Natural killer cell (primary cell): ENCODE measurements at regions not wholly inside any gene's neighbourhood (a gene's known extent, or its start where the extent isn't known, plus 50 kb on each side); places are given as distances from the start of the nearest gene placed in this dataset.

Experiments
- ATAC-seq, 3 donors: fragments of 150-1000 bp in 2 of 3; fragments of 200-7000 bp in 1 of 3; cut with Tn5 transposase; 1 replicate in 1 of 3; 2 replicates in 2 of 3; pipeline ENCODE4 v1.10.0; 2021; ENCODE audit warnings: mild to moderate bottlenecking in 2 of 3, moderate library complexity in 2 of 3
- DNase-seq, 2 donors: peaks; one replicate each; pipeline versions ENCODE4 v3.0.0 to v3.0.0-alpha.2; 2013 to 2021; ENCODE audit warnings: mixed read lengths in 1 of 2
- H3K27ac ChIP-seq: one replicate; pipeline ENCODE4 v1.5.1; 2013; ENCODE audit warnings: mild to moderate bottlenecking, low read length
- H3K27me3 ChIP-seq: one replicate; pipeline ENCODE4 v1.6.1; 2013; ENCODE audit warnings: low read length; ENCODE audit not compliant: control insufficient read depth, insufficient read depth
- H3K36me3 ChIP-seq: one replicate; pipeline ENCODE4 v1.6.1; 2013; ENCODE audit warnings: low read length; ENCODE audit not compliant: control insufficient read depth, insufficient read depth
- H3K4me1 ChIP-seq: one replicate; pipeline ENCODE4 v1.6.1; 2013; ENCODE audit warnings: low read length; ENCODE audit not compliant: control insufficient read depth, insufficient read depth
- H3K4me3 ChIP-seq: one replicate; pipeline ENCODE4 v1.5.1; 2013; ENCODE audit warnings: low read length
- H3K9me3 ChIP-seq: one replicate; pipeline ENCODE4 v1.6.1; 2013; ENCODE audit warnings: low read length; ENCODE audit not compliant: control insufficient read depth, insufficient read depth
- H3K27ac Mint-ChIP-seq, 2 donors: one replicate each; pipeline ENCODE4 v1.8.0; 2022; ENCODE audit warnings: mild to moderate bottlenecking in 2 of 2, mixed read lengths in 2 of 2, moderate library complexity in 1 of 2
- H3K27me3 Mint-ChIP-seq, 2 donors: one replicate each; pipeline ENCODE4 v1.8.0; 2022; ENCODE audit warnings: low read depth in 2 of 2, mixed read lengths in 2 of 2
- H3K36me3 Mint-ChIP-seq: one replicate; pipeline ENCODE4 v1.8.0; 2022; ENCODE audit warnings: mixed read lengths
- H3K4me1 Mint-ChIP-seq, 2 donors: one replicate each; pipeline ENCODE4 v1.8.0; 2022; ENCODE audit warnings: mixed read lengths in 2 of 2
- H3K4me3 Mint-ChIP-seq: one replicate; pipeline ENCODE4 v1.8.0; 2022; ENCODE audit warnings: mild to moderate bottlenecking, moderate library complexity, mixed read lengths
- H3K9me3 Mint-ChIP-seq, 2 donors: one replicate each; pipeline ENCODE4 v1.8.0; 2022; ENCODE audit warnings: mixed read lengths in 2 of 2
- WGBS: methylation state at CpG from one replicate; pipeline ENCODE4 v1.1.7; 2013; ENCODE audit warnings: missing lambda C conversion rate; ENCODE audit not compliant: insufficient coverage; 5-methylcytosine and 5-hydroxymethylcytosine counted together
- intact Hi-C: fragments of 100-400 bp; cut with micrococcal nuclease; formaldehyde crosslinking; loops from one replicate; pipeline ENCODE4 v1.14.2; 2022
- TF ChIP-seq, protein P1 (sequence below): fragments of 200-600 bp; IDR thresholded peaks from one replicate; pipeline ENCODE4 v1.8.0; 2022; ENCODE audit warnings: antibody characterized with exemption

GRCh38 chrX:42462917-42463316 lies 315.0 kb downstream of the PPP1R2C start:
- H3K4me1 Mint-ChIP-seq, result no peaks in the 10 kb centered on the region
- H3K4me3 Mint-ChIP-seq, result no peak overlapping the region
- H3K9me3 Mint-ChIP-seq, result no peaks in the 10 kb centered on the region
- no peak for DNase-seq
- no peak overlapping the region for H3K27ac Mint-ChIP-seq
- H3K27me3 Mint-ChIP-seq, result no peaks in the 10 kb centered on the region
- Histone ChIP-seq H3K4me3 (no peak overlapping the region), H3K36me3 (no peaks in the 10 kb centered on the region), H3K27ac (no peak overlapping the region), H3K27me3 (no peaks in the 10 kb centered on the region), H3K9me3 (no peaks in the 10 kb centered on the region), H3K4me1 (no peaks in the 10 kb centered on the region)
- TF ChIP-seq, protein P1, sequence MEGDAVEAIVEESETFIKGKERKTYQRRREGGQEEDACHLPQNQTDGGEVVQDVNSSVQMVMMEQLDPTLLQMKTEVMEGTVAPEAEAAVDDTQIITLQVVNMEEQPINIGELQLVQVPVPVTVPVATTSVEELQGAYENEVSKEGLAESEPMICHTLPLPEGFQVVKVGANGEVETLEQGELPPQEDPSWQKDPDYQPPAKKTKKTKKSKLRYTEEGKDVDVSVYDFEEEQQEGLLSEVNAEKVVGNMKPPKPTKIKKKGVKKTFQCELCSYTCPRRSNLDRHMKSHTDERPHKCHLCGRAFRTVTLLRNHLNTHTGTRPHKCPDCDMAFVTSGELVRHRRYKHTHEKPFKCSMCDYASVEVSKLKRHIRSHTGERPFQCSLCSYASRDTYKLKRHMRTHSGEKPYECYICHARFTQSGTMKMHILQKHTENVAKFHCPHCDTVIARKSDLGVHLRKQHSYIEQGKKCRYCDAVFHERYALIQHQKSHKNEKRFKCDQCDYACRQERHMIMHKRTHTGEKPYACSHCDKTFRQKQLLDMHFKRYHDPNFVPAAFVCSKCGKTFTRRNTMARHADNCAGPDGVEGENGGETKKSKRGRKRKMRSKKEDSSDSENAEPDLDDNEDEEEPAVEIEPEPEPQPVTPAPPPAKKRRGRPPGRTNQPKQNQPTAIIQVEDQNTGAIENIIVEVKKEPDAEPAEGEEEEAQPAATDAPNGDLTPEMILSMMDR, result no peak
- ATAC-seq, result peak in 1 of 3 donors; percentile 55
- no peaks in the 10 kb centered on the region for H3K36me3 Mint-ChIP-seq
- intact Hi-C loops, result no loop called here

- TF ChIP-seq, protein P1, result no peak
- WGBS, result 91% methylated on average over 2 of the region's 4 CpGs
- Mint-ChIP-seq H3K36me3 (no peaks in the 10 kb centered on the region), H3K4me3 (no peak overlapping the region), H3K4me1 (no peaks in the 10 kb centered on the region), H3K27ac (no peak overlapping the region), H3K27me3 (no peaks in the 10 kb centered on the region), H3K9me3 (no peaks in the 10 kb centered on the region)
- intact Hi-C loops, result no loop called here
- no peaks in the 10 kb centered on the region for H3K4me1 ChIP-seq
- ATAC-seq (no peak), DNase-seq (no peak)
- no peak overlapping the region for H3K27ac ChIP-seq
- no peaks in the 10 kb centered on the region for H3K36me3 ChIP-seq
- no peaks in the 10 kb centered on the region for H3K9me3 ChIP-seq
- no peak overlapping the region for H3K4me3 ChIP-seq
- H3K27me3 ChIP-seq, result no peaks in the 10 kb centered on the region
Measured at GRCh38 chrX:42460706-42461105, 317.3 kb downstream of the PPP1R2C start.

DNA sequence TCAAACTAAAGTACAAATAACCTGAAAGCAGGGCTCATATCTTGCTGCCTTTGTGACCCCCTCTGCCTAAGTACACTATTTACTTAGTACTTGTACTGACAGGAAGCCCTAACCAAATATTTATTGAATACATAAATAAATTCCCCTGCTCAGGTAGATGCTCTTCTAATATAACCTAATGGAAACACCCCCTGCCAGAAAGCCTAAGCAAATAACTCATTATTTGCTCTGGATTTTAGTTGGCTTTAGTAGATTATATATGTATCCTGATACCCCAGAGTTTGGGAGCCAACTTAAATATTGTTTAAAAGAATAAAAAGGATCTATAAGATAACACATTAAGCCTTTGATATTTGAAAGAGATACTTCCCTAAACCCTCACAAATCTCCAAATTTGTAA lies 318.2 kb downstream of the PPP1R2C start:
- intact Hi-C loops, result no loop called here
- no peak overlapping the region for H3K4me3 ChIP-seq
- H3K36me3 ChIP-seq, result no peaks in the 10 kb centered on the region
- H3K4me1 Mint-ChIP-seq, result no peaks in the 10 kb centered on the region
- DNase-seq, result no peak
- ATAC-seq, result no peak
- TF ChIP-seq, protein P1, result no peak
- no peak overlapping the region for H3K27ac ChIP-seq
- H3K27ac Mint-ChIP-seq, result no peak overlapping the region
- H3K9me3 ChIP-seq, result no peaks in the 10 kb centered on the region
- H3K4me1 ChIP-seq, result no peaks in the 10 kb centered on the region
- H3K9me3 Mint-ChIP-seq, result no peaks in the 10 kb centered on the region
- H3K27me3 Mint-ChIP-seq, result peaks cover 0 to under 1% of the 10 kb centered on the region in 2 donors
- H3K27me3 ChIP-seq, result no peaks in the 10 kb centered on the region
- H3K4me3 Mint-ChIP-seq, result no peak overlapping the region
- H3K36me3 Mint-ChIP-seq, result no peaks in the 10 kb centered on the region

DNA sequence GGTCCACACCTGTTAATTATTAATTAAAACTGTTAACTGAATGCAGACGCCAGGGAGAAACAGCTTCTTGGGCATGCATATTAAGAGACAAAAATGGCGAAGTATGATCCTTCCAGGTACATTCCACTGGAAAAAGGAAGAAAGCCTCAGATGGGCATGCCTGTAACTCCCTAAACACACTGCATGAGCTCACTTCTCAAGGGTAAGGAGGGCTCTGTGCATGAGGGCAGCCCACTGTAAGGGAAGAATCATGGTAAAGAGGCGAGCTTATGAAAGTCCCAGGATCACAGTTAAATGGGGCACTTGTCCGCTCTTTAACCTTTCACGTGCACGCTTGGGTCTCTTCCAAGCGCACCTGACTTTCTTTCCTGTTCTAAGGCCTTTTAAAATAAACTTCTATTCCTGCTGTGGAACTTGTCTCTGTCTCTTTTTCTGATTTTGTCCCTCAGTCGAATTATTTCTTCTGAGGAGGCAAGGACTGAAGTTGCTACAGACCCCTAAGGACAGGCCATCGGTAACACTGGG lies 321.7 kb downstream of the PPP1R2C start:
- H3K4me3 ChIP-seq, result no peak overlapping the region
- WGBS, result 97% methylated on average over 8 of the region's 9 CpGs
- intact Hi-C loops, result no loop called here
- Mint-ChIP-seq H3K27me3 (peaks cover 0 to 17% of the 10 kb centered on the region in 2 donors), H3K9me3 (no peaks in the 10 kb centered on the region), H3K27ac (no peak overlapping the region), H3K4me3 (no peak overlapping the region), H3K4me1 (no peaks in the 10 kb centered on the region), H3K36me3 (no peaks in the 10 kb centered on the region)
- no peaks in the 10 kb centered on the region for H3K36me3 ChIP-seq
- ATAC-seq (no peak), DNase-seq (no peak)
- TF ChIP-seq, protein P1, result no peak
- H3K9me3 ChIP-seq, result no peaks in the 10 kb centered on the region
- H3K27ac ChIP-seq, result no peak overlapping the region
- H3K27me3 ChIP-seq, result no peaks in the 10 kb centered on the region
- no peaks in the 10 kb centered on the region for H3K4me1 ChIP-seq
